Keratinocyte (primary cell): ENCODE measurements at regions not wholly inside any gene's neighbourhood (a gene's known extent, or its start where the extent isn't known, plus 50 kb on each side); places are given as distances from the start of the nearest gene placed in this dataset.

ENCODE experiments used
- EZH2 ChIP-seq: IDR thresholded peaks from one replicate; pipeline ENCODE4 v1.6.1; 2012; ENCODE audit warnings: inconsistent platforms, mild to moderate bottlenecking, low read length, moderate library complexity
- TF ChIP-seq, protein P1 (sequence below), 3 experiments: IDR thresholded peaks in 1 of 3; conservative IDR thresholded peaks in 1 of 3; optimal IDR thresholded peaks in 1 of 3; 2 replicates in 2 of 3; 3 replicates in 1 of 3; pipeline versions ENCODE3 to v1.5.1; 2011; ENCODE audit warnings: low read length in 3 of 3, mild to moderate bottlenecking in 3 of 3, moderate library complexity in 2 of 3, control low read depth in 1 of 3, inconsistent platforms in 1 of 3; ENCODE audit not compliant: insufficient read depth in 2 of 3; ENCODE audit errors: extremely low read depth in 1 of 3

DNA sequence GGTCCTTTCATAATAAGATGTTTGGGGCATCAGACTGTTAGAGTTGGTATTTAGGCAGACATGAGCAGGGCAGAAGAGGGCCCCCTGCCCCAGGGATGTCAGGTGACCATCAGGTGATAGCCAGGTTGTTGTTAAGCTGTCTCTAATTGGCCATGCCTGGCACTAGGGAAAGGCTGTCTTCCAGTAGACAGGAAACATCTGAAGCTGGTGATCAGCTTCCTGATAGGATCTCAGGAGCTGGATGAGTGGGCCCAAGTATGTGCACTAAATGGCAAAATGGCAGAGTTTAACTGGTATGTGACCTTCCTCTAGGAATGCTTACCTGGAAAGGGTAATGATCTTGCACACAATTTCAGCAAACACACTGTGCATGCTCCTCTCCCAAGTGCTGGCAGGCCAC, 190.7 kb downstream of the CDH26 start:
- TF ChIP-seq, protein P1, sequence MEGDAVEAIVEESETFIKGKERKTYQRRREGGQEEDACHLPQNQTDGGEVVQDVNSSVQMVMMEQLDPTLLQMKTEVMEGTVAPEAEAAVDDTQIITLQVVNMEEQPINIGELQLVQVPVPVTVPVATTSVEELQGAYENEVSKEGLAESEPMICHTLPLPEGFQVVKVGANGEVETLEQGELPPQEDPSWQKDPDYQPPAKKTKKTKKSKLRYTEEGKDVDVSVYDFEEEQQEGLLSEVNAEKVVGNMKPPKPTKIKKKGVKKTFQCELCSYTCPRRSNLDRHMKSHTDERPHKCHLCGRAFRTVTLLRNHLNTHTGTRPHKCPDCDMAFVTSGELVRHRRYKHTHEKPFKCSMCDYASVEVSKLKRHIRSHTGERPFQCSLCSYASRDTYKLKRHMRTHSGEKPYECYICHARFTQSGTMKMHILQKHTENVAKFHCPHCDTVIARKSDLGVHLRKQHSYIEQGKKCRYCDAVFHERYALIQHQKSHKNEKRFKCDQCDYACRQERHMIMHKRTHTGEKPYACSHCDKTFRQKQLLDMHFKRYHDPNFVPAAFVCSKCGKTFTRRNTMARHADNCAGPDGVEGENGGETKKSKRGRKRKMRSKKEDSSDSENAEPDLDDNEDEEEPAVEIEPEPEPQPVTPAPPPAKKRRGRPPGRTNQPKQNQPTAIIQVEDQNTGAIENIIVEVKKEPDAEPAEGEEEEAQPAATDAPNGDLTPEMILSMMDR (optimal IDR thresholded peaks at IDR 0.05 in 1 of 3, IDR thresholded peaks at IDR 0.05 in 1 of 3, conservative IDR thresholded peaks at IDR 0.05 in 1 of 3; ENCODE audit: extremely low read depth in 1 of 3, insufficient read depth in 2 of 3, low read length in 3 of 3), result no peak
- TF ChIP-seq EZH2, result no peak
